ENCODE measurements at regions not wholly inside any gene's neighbourhood (a gene's known extent, or its start where the extent isn't known, plus 50 kb on each side); places are given as distances from the start of the nearest gene placed in this dataset.

- no peak for TF ChIP-seq CTCF (IDR thresholded peaks at IDR 0.05; ENCODE audit: low read length)
- TF ChIP-seq EZH2 (IDR thresholded peaks at IDR 0.05; ENCODE audit: borderline replicate concordance, low read length), result no peak
Measured at GRCh38 chr10:130792096-130792845, 519.2 kb downstream of the TCERG1L start.
